Colonic mucosa (tissue), 4 donors: ENCODE measurements at regions not wholly inside any gene's neighbourhood (a gene's known extent, or its start where the extent isn't known, plus 50 kb on each side); places are given as distances from the start of the nearest gene placed in this dataset.

ENCODE experiments used
- DNase-seq: peaks from one replicate; pipeline ENCODE4 v3.0.0-alpha.2; 2020
- H3K27ac ChIP-seq: fragments of 200-600 bp; one replicate; pipeline ENCODE4 v1.8.0; 2021
- H3K27me3 ChIP-seq: fragments of 200-600 bp; one replicate; pipeline ENCODE4 v1.8.0; 2021
- H3K36me3 ChIP-seq: fragments of 200-600 bp; one replicate; pipeline ENCODE4 v1.8.0; 2021
- H3K4me1 ChIP-seq: fragments of 200-600 bp; one replicate; pipeline ENCODE4 v1.8.0; 2021; ENCODE audit warnings: mild to moderate bottlenecking
- H3K4me3 ChIP-seq: fragments of 200-600 bp; one replicate; pipeline ENCODE4 v1.8.0; 2021
- H3K9ac ChIP-seq, 2 donors: one replicate each; pipeline ENCODE4 v1.7.0; 2013; ENCODE audit warnings: control low read depth in 2 of 2, low read depth in 2 of 2, low read length in 2 of 2
- H3K9me3 ChIP-seq: fragments of 200-600 bp; one replicate; pipeline ENCODE4 v1.8.0; 2021
- CTCF ChIP-seq: fragments of 200-600 bp; IDR thresholded peaks from one replicate; pipeline ENCODE4 v1.8.0; 2022; ENCODE audit warnings: antibody characterized with exemption, mild to moderate bottlenecking
- intact Hi-C: fragments of 100-400 bp; cut with DNase I; formaldehyde crosslinking; loops from one replicate; pipeline ENCODE4 v1.14.1; 2022
- donor health status: healthy.
- donor health status: DM: no; HTN: no; CAD: no.
- donor health status: DM: no; HTN: no; CAD: no.

- H3K4me3 ChIP-seq = no peak overlapping the region
- no peaks in the 10 kb centered on the region for H3K9me3 ChIP-seq
- H3K27me3 ChIP-seq = no peaks in the 10 kb centered on the region
- TF ChIP-seq CTCF = no peak
- H3K27ac ChIP-seq = no peak overlapping the region
- intact Hi-C loops = no loop called here
- DNase-seq = no peak
- no peak overlapping the region for H3K9ac ChIP-seq
- H3K36me3 ChIP-seq = no peaks in the 10 kb centered on the region
- H3K4me1 ChIP-seq = no peaks in the 10 kb centered on the region
These were observed 84.0 kb downstream of the DACT1 start for GRCh38 chr14:58721723-58722122.

- Histone ChIP-seq H3K27ac (no peak overlapping the region), H3K27me3 (no peaks in the 10 kb centered on the region), H3K4me1 (no peaks in the 10 kb centered on the region), H3K4me3 (no peak overlapping the region), H3K9me3 (no peaks in the 10 kb centered on the region), H3K36me3 (no peaks in the 10 kb centered on the region), H3K9ac (no peak overlapping the region)
- DNase-seq = no peak
- intact Hi-C loops = no loop called here
- no peak for TF ChIP-seq CTCF
These were observed 84.7 kb downstream of the DACT1 start for GRCh38 chr14:58722441-58722840.

- no peaks in the 10 kb centered on the region for H3K9me3 ChIP-seq
- no peaks in the 10 kb centered on the region for H3K4me1 ChIP-seq
- intact Hi-C loops = no loop called here
- no peak overlapping the region for H3K4me3 ChIP-seq
- H3K36me3 ChIP-seq = no peaks in the 10 kb centered on the region
- DNase-seq = no peak
- TF ChIP-seq CTCF = no peak
- H3K9ac ChIP-seq = no peak overlapping the region
- H3K27me3 ChIP-seq = no peaks in the 10 kb centered on the region
- H3K27ac ChIP-seq = no peak overlapping the region
These were observed 86.4 kb downstream of the DACT1 start for GRCh38 chr14:58724206-58724605.

GRCh38 chr14:58724702-58725101 lies 86.9 kb downstream of the DACT1 start:
- intact Hi-C loops = no loop called here
- Histone ChIP-seq H3K9me3 (no peaks in the 10 kb centered on the region), H3K9ac (no peak overlapping the region), H3K4me1 (no peaks in the 10 kb centered on the region), H3K4me3 (no peak overlapping the region), H3K27me3 (no peaks in the 10 kb centered on the region), H3K36me3 (no peaks in the 10 kb centered on the region), H3K27ac (no peak overlapping the region)
- TF ChIP-seq CTCF = no peak
- no peak for DNase-seq

- H3K9me3 ChIP-seq = no peaks in the 10 kb centered on the region
- TF ChIP-seq CTCF = no peak
- no peak for DNase-seq
These were observed 87.5 kb downstream of the DACT1 start for GRCh38 chr14:58725226-58725625.

GRCh38 chr14:58725871-58726270 lies 88.1 kb downstream of the DACT1 start:
- no peak for TF ChIP-seq CTCF
- no peaks in the 10 kb centered on the region for H3K36me3 ChIP-seq

More at GRCh38 chr14:58725226-58725625, 87.5 kb downstream of the DACT1 start:
- Histone ChIP-seq H3K9ac (no peak overlapping the region), H3K36me3 (no peaks in the 10 kb centered on the region), H3K4me3 (no peak overlapping the region), H3K27ac (no peak overlapping the region), H3K4me1 (no peaks in the 10 kb centered on the region), H3K27me3 (no peaks in the 10 kb centered on the region)
- intact Hi-C loops = no loop called here

More at GRCh38 chr14:58725871-58726270, 88.1 kb downstream of the DACT1 start:
- DNase-seq = no peak
- Histone ChIP-seq H3K9me3 (no peaks in the 10 kb centered on the region), H3K9ac (no peak overlapping the region), H3K27ac (no peak overlapping the region), H3K4me1 (no peaks in the 10 kb centered on the region), H3K27me3 (no peaks in the 10 kb centered on the region), H3K4me3 (no peak overlapping the region)
- intact Hi-C loops = no loop called here
